H9 (cell line): ENCODE measurements at regions not wholly inside any gene's neighbourhood (a gene's known extent, or its start where the extent isn't known, plus 50 kb on each side); places are given as distances from the start of the nearest gene placed in this dataset.

ENCODE experiments used
- DNase-seq: peaks from one replicate; pipeline ENCODE4 v3.0.0-alpha.2; 2017
- H2AFZ ChIP-seq: one replicate; pipeline ENCODE4 v1.6.1; 2013; ENCODE audit warnings: mild to moderate bottlenecking, low read length, control low read depth, moderate library complexity
- H2AK5ac ChIP-seq: 2 replicates; pipeline ENCODE4 v1.6.1; 2013; ENCODE audit warnings: low read length, control low read depth, mixed read lengths; ENCODE audit not compliant: insufficient read length
- H2BK120ac ChIP-seq: one replicate; pipeline ENCODE4 v1.6.1; 2013; ENCODE audit warnings: low read depth, mild to moderate bottlenecking, low read length, control low read depth, inconsistent platforms; ENCODE audit not compliant: poor library complexity, severe bottlenecking
- H2BK12ac ChIP-seq: 2 replicates; pipeline ENCODE4 v1.6.1; 2013; ENCODE audit warnings: low read length, control low read depth, mixed read lengths, low read depth; ENCODE audit not compliant: insufficient read length
- H2BK15ac ChIP-seq: 2 replicates; pipeline ENCODE4 v1.6.1; 2013; ENCODE audit warnings: low read depth, low read length, control low read depth
- H2BK20ac ChIP-seq: one replicate; pipeline ENCODE4 v1.6.1; 2013; ENCODE audit warnings: low read depth, mild to moderate bottlenecking, low read length, control low read depth, inconsistent platforms; ENCODE audit not compliant: poor library complexity, severe bottlenecking
- H2BK5ac ChIP-seq: 2 replicates; pipeline ENCODE4 v1.6.1; 2013; ENCODE audit warnings: low read length, control low read depth, mixed read lengths; ENCODE audit not compliant: insufficient read length
- H3K14ac ChIP-seq: 2 replicates; pipeline ENCODE4 v1.6.1; 2013; ENCODE audit warnings: low read length, control low read depth; ENCODE audit not compliant: insufficient read depth
- H3K18ac ChIP-seq: 2 replicates; pipeline ENCODE4 v1.6.1; 2013; ENCODE audit warnings: low read depth, mild to moderate bottlenecking, mixed read lengths, low read length, control low read depth; ENCODE audit not compliant: insufficient read length
- H3K23ac ChIP-seq: 2 replicates; pipeline ENCODE4 v1.6.1; 2013; ENCODE audit warnings: low read length, control low read depth, mixed read lengths, low read depth; ENCODE audit not compliant: insufficient read length
- H3K23me2 ChIP-seq: 2 replicates; pipeline ENCODE4 v1.6.1; 2013; ENCODE audit warnings: low read depth, mild to moderate bottlenecking, mixed read lengths, low read length, control low read depth; ENCODE audit not compliant: insufficient read length, poor library complexity, severe bottlenecking
- H3K27ac ChIP-seq: 2 replicates; pipeline ENCODE4 v1.5.1; 2013; ENCODE audit warnings: low read length, control low read depth, mixed read lengths, low read depth; ENCODE audit not compliant: insufficient read length
- H3K27me3 ChIP-seq: 2 replicates; pipeline ENCODE4 v1.6.1; 2013; ENCODE audit warnings: low read length, control low read depth, inconsistent platforms; ENCODE audit not compliant: insufficient read depth
- H3K4ac ChIP-seq: 2 replicates; pipeline ENCODE4 v1.6.1; 2013; ENCODE audit warnings: low read depth, mild to moderate bottlenecking, control low read depth, inconsistent platforms, low read length, moderate library complexity
- H3K4me1 ChIP-seq: 2 replicates; pipeline ENCODE4 v1.6.1; 2013; ENCODE audit warnings: low read length, control low read depth, inconsistent platforms; ENCODE audit not compliant: insufficient read depth
- H3K4me2 ChIP-seq: 2 replicates; pipeline ENCODE4 v1.6.1; 2013; ENCODE audit warnings: low read length, control low read depth, mixed read lengths; ENCODE audit not compliant: insufficient read length, insufficient read depth
- H3K56ac ChIP-seq: 2 replicates; pipeline ENCODE4 v1.6.1; 2013; ENCODE audit warnings: low read depth, mild to moderate bottlenecking, mixed read lengths, low read length, control low read depth; ENCODE audit not compliant: insufficient read length
- H3K79me1 ChIP-seq: 2 replicates; pipeline ENCODE4 v1.6.1; 2013; ENCODE audit warnings: low read depth, mild to moderate bottlenecking, moderate library complexity, low read length, control low read depth, inconsistent platforms; ENCODE audit not compliant: insufficient read depth, poor library complexity, severe bottlenecking
- H3K79me2 ChIP-seq: 2 replicates; pipeline ENCODE4 v1.6.1; 2013; ENCODE audit warnings: low read length, control low read depth, inconsistent platforms; ENCODE audit not compliant: insufficient read depth
- H3K9ac ChIP-seq: 2 replicates; pipeline ENCODE4 v1.6.1; 2013; ENCODE audit warnings: low read length, control low read depth, mixed read lengths; ENCODE audit not compliant: insufficient read length; ENCODE audit errors: extremely low read depth
- H3K9me3 ChIP-seq: one replicate; pipeline ENCODE4 v1.6.1; 2013; ENCODE audit warnings: low read depth, low read length, inconsistent platforms; ENCODE audit not compliant: control insufficient read depth
- H3T11ph ChIP-seq: one replicate; pipeline ENCODE4 v1.6.1; 2013; ENCODE audit warnings: mild to moderate bottlenecking, low read length, control low read depth, inconsistent platforms
- H4K20me1 ChIP-seq: one replicate; pipeline ENCODE4 v1.6.1; 2013; ENCODE audit not compliant: control insufficient read depth, insufficient read length, insufficient read depth
- H4K5ac ChIP-seq: 2 replicates; pipeline ENCODE4 v1.6.1; 2013; ENCODE audit warnings: low read depth, mild to moderate bottlenecking, mixed read lengths, low read length, control low read depth; ENCODE audit not compliant: insufficient read length
- H4K8ac ChIP-seq: replicated peaks from 2 replicates; pipeline ENCODE4 v1.6.1; 2013; ENCODE audit warnings: low read length, control low read depth, mixed read lengths, low read depth; ENCODE audit not compliant: insufficient read length
- H4K91ac ChIP-seq: 2 replicates; pipeline ENCODE4 v1.6.1; 2013; ENCODE audit warnings: low read depth, mild to moderate bottlenecking, moderate library complexity, mixed read lengths, low read length, control low read depth; ENCODE audit not compliant: insufficient read length
- H3K27ac Mint-ChIP-seq, 3 experiments: 2 replicates in 2 of 3; 3 replicates in 1 of 3; pipeline ENCODE4 v1.8.0; 2020 to 2021; ENCODE audit warnings: mixed read lengths in 3 of 3, mild to moderate bottlenecking in 1 of 3, moderate library complexity in 1 of 3
- H3K27me3 Mint-ChIP-seq: 2 replicates; pipeline ENCODE4 v1.8.0; 2021; ENCODE audit warnings: low read depth, mild to moderate bottlenecking, moderate library complexity, mixed read lengths
- H3K36me3 Mint-ChIP-seq, 3 experiments: 2 replicates in 2 of 3; 3 replicates in 1 of 3; pipeline ENCODE4 v1.8.0; 2020 to 2021; ENCODE audit warnings: low read depth in 3 of 3, mixed read lengths in 3 of 3; ENCODE audit not compliant: insufficient read depth in 1 of 3
- H3K4me1 Mint-ChIP-seq, 2 experiments: 2 replicates each; pipeline ENCODE4 v1.8.0; 2020; ENCODE audit warnings: mixed read lengths in 2 of 2
- H3K4me3 Mint-ChIP-seq, 2 experiments: 2 replicates in 1 of 2; 3 replicates in 1 of 2; pipeline ENCODE4 v1.8.0; 2020 to 2021; ENCODE audit warnings: mild to moderate bottlenecking in 2 of 2, mixed read lengths in 2 of 2, moderate library complexity in 1 of 2
- H3K9me3 Mint-ChIP-seq, 2 experiments: 2 replicates in 1 of 2; 3 replicates in 1 of 2; pipeline ENCODE4 v1.8.0; 2020; ENCODE audit warnings: mild to moderate bottlenecking in 2 of 2, mixed read lengths in 2 of 2, moderate library complexity in 1 of 2
- CTCF ChIP-seq: fragments of 200-600 bp; sonication (generic); conservative IDR thresholded peaks from 3 replicates; pipeline ENCODE4 v1.8.0; 2021; ENCODE audit warnings: antibody characterized with exemption, mild to moderate bottlenecking
- WGBS: extraction: QIAGEN DNeasy Blood & Tissue Kit; methylation state at CpG from one replicate; pipeline ENCODE4 v1.1.7; 2013; ENCODE audit warnings: missing lambda C conversion rate, low lambda C conversion rate, mixed read lengths; ENCODE audit not compliant: insufficient read length; ENCODE audit errors: extremely low coverage; 5-methylcytosine and 5-hydroxymethylcytosine counted together

GRCh38 chr13:56986121-56986520, 154.6 kb upstream of the PRR20A start:
- no peaks in the 10 kb centered on the region; a peak in 1 of 5 replicates for H3K9me3 Mint-ChIP-seq
- Histone ChIP-seq H3K27me3 (no peaks in the 10 kb centered on the region), H3K4me1 (no peaks in the 10 kb centered on the region), H3K23ac (no peak overlapping the region), H3K79me1 (no peaks in the 10 kb centered on the region), H3K56ac (no peak overlapping the region), H2BK12ac (no peak overlapping the region), H2BK120ac (no peak overlapping the region), H2BK20ac (no peak overlapping the region), H3K14ac (no peak overlapping the region), H4K8ac (no peak overlapping the region), H2AK5ac (no peak overlapping the region), H3K27ac (no peak overlapping the region), H2AFZ (no peak overlapping the region), H3K18ac (no peak overlapping the region), H4K5ac (no peak overlapping the region), H3K4me2 (no peak overlapping the region), H4K91ac (no peak overlapping the region), H3K23me2 (no peaks in the 10 kb centered on the region), H2BK5ac (no peak overlapping the region), H3K9me3 (no peaks in the 10 kb centered on the region), H3K9ac (no peak overlapping the region), H3T11ph (no peak overlapping the region), H3K4ac (no peak overlapping the region), H3K79me2 (no peaks in the 10 kb centered on the region), H4K20me1 (no peaks in the 10 kb centered on the region), H2BK15ac (no peak overlapping the region)
- TF ChIP-seq CTCF = no peak
- H3K4me3 Mint-ChIP-seq = no peak overlapping the region
- no peak overlapping the region for H3K27ac Mint-ChIP-seq
- WGBS = no CpG with 5 or more reads among the region's 2 CpGs
- no peaks in the 10 kb centered on the region for H3K27me3 Mint-ChIP-seq
- no peaks in the 10 kb centered on the region for H3K36me3 Mint-ChIP-seq
- H3K4me1 Mint-ChIP-seq = no peaks in the 10 kb centered on the region
- DNase-seq = no peak
